Endometrium (tissue), 2 donors: ENCODE measurements at regions not wholly inside any gene's neighbourhood (a gene's known extent, or its start where the extent isn't known, plus 50 kb on each side); places are given as distances from the start of the nearest gene placed in this dataset.
"Not testable (repeated sequence)": the region's sequence is repeated elsewhere in the genome, so short reads cannot be mapped to it uniquely, and the experiment has no call there.

Experiments
- FAIRE-seq: peaks from 2 replicates; lab custom pipeline; 2012; peaks lifted over from hg19 to GRCh38; lab: Jason Lieb, UNC
- donor health status: control.
- donor health status: control.

GRCh38 chr5:98500811-98501210 lies 272.7 kb upstream of the RGMB start:
- no peak for FAIRE-seq

GRCh38 chr5:98503616-98504015 lies 269.8 kb upstream of the RGMB start:
- FAIRE-seq, result no peak

DNA sequence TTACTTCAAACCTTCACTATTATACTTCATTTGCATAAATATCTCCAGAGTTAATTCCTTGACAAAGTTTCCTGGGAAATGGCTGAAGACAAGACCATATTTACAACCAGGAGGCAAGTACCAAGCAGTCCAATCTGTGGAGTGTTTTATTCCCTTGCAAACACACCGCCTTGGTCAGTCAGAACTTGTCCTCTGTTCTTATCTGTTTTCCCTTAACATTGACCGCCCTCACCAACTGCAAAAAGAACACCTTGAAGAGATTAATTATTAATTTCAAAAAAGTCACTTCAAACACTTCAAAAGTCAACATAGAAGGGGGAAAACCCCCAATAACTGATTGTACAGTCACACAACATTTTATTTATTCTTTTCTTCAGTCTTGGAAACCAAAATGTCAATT lies 269.0 kb upstream of the RGMB start:
- FAIRE-seq, result no peak

GRCh38 chr5:98510143-98510985 lies 263.1 kb upstream of the RGMB start:
- FAIRE-seq, result no peak

- no peak for FAIRE-seq
Observed at GRCh38 chr5:98513380-98513779, 260.1 kb upstream of the RGMB start.

GRCh38 chr5:98514215-98514614 lies 259.2 kb upstream of the RGMB start:
- FAIRE-seq, result no peak

DNA sequence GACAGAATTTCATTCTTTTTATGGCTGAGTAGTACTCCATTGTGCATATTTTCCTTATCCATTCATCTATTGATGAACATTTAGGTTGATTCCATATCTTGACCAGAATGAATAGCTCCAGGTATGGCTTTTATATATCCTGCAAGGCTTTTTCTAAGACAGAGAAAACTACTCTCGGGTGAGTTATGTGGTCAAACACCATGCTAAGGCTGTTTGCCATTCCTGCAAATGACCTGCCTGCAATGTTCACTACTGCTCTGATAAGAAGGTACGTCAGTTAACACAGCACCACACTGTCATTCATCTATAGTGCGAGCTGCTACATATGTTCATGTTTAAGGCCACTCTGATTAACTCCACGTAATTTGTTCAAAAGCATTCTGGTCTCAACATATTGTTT lies 256.8 kb upstream of the RGMB start:
- no peak for FAIRE-seq

DNA sequence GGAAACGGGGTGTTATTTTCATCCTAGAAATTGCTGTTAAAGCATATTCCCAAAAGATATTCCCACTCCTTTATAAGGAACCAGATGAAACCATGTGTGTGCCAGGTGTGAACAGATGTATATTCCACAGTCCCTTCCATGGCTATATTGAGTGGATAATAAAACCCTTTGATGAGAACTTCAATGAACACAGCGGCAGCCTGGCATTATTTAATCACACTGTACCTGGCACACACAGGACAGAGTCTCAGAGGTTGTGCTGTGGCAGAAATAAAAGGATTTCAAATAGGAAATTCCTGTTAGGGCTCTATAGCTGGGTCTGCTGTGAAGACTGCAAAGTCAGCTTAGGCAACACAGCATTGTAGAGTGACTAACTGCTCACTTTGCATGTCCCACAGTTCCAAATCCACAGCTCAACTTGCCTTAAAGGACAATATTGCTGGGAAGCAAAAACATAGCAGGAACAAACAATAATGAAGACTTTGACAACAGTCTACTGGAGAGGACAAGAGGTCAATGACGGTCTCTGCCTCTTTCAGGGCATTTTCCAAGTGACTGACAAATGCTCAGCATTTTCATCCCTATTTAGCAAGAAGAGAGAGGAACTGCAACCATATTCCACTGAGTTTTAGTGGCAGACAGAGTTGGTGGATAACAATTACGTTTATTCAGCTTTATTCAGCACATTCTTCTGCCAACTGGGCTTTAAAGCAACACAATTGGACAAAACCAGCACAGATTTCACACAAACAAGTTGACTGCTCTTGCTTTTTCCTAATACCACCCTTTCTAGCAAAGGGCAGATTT lies 255.7 kb upstream of the RGMB start:
- no peak for FAIRE-seq

DNA sequence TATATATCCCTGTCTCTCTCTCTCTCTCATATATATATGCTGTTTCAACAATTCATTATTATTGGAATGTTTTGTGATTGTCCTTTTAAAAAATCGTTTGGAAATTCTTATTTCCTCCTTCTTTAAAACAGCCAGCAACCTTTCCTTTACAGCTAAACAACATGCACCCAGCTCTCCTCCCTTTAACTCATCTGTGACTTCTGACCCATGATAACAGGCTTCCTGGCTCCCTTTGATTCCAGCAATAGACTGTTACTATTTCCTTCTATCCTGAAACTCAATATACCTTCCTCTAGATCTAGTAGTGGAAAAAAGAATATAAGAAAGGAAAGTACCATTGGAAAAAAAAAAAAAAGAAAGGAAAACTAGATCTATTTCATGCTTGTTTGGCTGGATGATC lies 254.7 kb upstream of the RGMB start:
- FAIRE-seq, result no peak

DNA sequence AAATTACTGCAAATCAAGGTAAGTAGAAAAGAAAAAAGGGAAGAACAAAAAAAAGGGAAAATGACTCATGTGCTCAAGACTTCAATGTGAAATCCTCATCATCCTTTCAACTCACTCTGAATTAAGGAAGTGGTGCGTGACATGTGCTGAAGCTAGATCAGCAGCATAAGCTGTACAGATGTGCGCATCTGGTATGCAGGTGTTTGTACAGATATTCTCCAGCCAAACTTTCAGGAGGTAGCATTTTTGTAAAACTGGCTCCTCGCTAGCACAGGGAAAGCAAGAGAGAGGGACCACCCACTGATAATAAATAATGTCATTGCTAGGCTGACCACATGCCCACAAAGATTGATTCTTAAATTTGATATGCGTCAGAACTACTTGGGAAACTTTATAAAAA lies 253.9 kb upstream of the RGMB start:
- FAIRE-seq, result no peak

DNA sequence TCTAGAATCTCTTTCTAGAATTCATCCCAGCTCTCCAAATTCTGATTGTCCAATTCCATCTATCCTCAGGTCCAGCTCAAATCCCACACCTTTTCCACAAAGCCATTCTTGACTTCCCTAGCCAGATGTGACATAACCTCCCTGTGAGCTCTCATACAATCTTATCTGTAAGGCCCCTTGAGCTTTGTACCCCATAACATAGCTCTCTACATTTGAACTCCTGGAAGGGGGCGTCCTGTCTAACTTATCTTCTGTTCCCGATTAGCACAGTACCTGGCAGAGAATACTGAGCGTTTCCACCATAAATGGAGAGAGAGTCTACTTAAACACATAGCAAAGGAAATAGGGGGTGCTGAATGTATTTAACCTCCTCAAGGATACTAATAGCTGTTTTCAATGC lies 251.6 kb upstream of the RGMB start:
- no peak for FAIRE-seq

GRCh38 chr5:98524773-98525172 lies 248.7 kb upstream of the RGMB start:
- no peak for FAIRE-seq

DNA sequence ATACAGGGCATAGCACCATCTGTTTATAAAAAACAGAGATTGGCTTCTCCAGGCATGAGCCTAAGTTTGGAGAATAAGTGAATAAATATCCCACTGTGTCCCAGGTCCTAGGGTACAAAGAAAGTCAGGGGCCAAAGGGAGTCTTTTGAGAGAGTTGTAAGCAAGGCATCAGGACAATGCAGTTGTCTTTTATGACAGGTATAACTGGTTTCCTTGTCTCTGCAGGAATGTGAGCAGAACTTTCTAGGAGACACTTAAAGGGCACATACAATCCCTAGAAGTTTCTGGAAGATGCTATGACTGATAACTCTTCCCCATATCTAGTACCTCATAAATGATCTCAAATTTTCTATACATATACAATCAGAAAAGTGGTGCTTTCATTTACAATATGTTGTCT lies 245.6 kb upstream of the RGMB start:
- no peak for FAIRE-seq

- FAIRE-seq, result no peak
Observed at GRCh38 chr5:98529321-98529720, 244.1 kb upstream of the RGMB start.

DNA sequence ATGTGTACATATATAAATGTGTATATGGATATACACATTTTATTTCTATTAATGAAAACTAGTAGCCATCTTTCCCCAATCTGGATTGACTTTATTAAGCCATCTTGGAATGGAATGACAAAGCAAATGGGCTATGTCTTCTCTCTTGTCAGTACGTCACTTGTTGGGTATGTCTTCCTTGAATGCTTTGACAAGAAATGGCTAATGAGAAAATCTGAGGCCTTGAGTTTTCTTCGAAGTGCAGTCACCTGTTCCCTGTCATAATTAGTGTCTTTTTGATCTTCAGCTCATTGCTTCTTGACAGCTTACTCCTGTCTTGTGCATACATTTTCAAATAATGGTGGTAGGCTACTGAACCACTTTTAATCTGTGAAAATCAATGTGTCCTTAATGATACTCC lies 243.2 kb upstream of the RGMB start:
- no peak for FAIRE-seq

GRCh38 chr5:98535901-98536300 lies 237.6 kb upstream of the RGMB start:
- FAIRE-seq, result no peak

DNA sequence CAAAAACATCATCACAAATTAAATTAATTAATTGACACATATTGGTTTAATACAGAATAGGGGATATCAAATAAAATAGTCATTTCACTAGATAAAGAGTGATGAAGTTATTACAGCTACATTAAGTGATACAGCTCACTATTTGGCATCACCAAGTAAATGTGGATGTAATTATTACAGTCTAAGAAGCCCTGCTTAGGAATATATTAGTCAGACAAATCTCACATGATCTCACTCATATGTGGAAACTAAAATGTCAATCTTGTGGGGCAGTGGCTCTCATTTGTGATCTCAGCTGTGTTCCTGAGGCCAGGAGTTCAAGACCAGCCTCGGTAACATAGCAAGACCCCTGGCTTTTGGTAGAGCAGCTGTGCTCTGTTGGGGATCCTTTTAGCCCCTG lies 233.4 kb upstream of the RGMB start:
- FAIRE-seq, result no peak

GRCh38 chr5:98541641-98542040 lies 231.8 kb upstream of the RGMB start:
- FAIRE-seq, result no peak

- no peak for FAIRE-seq
Observed at GRCh38 chr5:98543490-98543889, 230.0 kb upstream of the RGMB start.

DNA sequence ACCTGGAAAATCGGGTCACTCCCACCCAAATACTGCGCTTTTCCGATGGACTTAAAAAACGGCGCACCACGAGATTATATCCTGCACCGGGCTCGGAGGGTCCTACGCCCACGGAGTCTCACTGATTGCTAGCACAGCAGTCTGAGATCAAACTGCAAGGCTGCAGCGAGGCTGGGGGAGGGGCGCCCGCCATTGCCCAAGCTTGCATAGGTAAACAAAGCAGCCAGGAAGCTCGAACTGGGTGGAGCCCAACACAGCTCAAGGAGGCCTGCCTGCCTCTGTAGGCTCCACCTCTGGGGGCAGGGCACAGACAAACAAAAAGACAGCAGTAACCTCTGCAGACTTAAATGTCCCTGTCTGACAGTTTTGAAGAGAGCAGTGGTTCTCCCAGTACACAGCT lies 226.5 kb upstream of the RGMB start:
- FAIRE-seq, result not testable (repeated sequence)

DNA sequence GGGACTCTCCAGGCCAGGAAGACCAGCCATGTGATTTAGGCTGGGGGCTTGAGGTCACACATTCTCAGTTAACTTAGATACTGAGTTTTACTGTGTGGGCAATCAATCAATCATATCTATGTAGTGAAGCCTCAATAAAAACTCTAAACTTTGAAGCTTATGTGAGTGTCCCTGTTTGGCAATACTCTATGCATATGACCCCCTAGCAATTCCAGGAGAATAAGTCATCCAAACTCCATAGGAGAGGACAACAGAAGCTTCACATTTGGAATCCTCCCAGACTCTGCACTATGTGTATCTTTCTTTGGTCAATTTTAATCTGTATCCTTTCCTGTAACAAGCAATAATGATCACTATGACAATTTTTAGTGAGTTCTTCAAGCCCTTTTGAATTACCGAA lies 216.8 kb upstream of the RGMB start:
- no peak for FAIRE-seq

- no peak for FAIRE-seq
Observed at GRCh38 chr5:98557916-98558315, 215.5 kb upstream of the RGMB start.

DNA sequence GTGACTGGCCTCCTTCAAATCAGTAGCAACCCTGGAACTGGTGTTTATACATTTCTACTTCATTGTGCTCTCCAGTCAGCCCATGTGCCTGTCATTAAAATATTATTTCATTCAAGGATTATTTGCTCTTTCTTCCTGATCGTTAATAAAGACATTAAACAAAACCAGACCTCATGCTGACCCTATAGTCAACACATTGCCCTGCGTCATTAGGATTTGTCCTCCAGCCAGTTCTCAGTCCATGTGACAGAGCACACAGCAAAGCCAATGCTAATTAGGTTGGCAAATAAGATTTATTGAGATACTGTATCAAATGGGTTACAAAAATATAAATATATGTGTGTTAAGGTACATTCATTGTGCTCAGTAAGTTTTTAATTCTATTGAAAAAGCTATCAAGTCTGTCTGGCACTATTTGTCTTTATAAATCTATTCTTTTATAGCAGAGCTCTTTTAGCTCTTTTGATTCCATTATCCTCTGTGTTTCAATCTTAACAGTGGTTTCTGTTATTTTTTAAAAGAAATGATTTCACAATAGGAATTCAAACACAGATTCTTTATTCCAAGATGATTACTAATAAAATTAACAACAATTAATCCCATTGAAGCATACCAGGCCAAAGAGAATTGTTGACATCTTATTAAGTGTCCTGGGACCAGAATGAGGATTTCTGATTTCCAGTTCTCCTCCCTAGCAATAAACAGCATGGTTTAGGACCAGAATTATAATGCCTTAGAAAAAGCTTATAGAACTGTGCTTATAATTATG lies 209.4 kb upstream of the RGMB start:
- FAIRE-seq, result peak; percentile 87
